HG02759 (cell line): ENCODE measurements at regions not wholly inside any gene's neighbourhood (a gene's known extent, or its start where the extent isn't known, plus 50 kb on each side); places are given as distances from the start of the nearest gene placed in this dataset.
"Not testable (repeated sequence)": the region's sequence is repeated elsewhere in the genome, so short reads cannot be mapped to it uniquely, and the experiment has no call there.

Experiments used
- ATAC-seq: cut with Tn5 transposase; IDR thresholded peaks from one replicate; pipeline ENCODE4 v1.9.1; 2021; ENCODE audit warnings: mild to moderate bottlenecking, moderate library complexity; ENCODE audit not compliant: unreplicated experiment

DNA sequence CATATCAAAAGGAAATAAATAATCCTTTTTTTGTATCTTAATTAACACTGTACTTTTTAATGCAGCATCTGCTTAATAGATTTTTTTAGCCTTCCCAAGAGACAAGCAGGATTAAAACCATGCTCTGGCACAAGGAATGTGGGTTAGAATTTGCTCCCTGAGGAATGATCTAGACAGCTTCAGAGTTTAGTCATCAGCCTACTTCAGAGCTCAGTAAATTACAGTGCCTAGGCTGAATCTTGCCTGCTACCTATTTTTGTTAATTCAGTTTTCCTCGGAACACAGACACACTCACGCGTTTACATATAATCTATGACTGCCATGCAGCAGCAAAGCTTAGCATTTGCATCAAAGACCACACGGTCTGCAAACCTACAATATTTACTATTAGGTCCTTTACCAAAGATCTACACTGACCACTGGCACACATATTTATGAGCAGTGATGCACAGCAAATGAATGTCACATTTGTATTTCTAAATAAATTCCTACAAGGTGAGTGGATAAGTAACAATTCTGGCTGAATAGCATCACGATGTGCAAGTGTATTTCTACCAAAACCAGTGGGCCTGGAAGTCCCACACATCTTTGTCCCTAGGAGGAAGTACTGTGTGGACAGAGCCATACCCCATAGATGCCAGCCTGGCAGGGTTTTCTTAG is 309.8 kb upstream of the TMEM132C start:
- no peak for ATAC-seq

DNA sequence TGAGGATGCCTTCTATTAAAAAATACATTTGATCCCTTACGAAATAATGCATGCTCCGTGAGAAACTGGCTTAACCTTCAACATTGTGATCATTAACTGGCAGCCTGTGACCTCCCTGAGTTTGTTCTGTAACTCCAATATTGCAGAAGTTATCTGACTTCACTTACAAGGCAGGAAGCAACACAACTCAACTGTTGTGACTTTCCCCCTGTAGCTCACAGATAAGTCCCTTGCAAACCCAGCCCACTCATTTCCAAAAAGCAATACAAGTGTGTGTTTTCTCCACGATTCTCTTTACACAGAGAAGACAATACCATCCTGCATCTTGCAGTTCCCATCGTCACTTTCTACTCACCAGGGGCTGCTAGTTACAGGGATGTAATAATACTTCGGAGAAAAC is 304.7 kb upstream of the TMEM132C start:
- no peak for ATAC-seq

DNA sequence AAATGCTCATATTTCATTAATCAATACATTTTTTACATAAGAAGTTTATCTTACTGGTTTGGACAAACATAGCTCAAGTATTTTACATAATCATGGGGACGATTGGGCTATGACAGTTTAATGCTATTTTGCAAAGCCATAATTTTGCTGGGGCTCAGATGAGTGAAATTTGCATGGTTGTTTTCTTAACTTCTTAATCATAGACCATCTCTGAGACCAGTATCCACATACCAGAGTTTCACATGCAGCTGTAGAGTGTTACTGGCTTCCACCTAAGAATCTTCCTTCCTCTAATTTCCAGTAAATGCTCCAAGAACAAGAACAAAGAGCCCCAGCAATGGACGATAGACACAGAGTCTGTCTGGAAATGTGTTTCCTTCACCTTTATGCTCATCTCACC is 303.0 kb upstream of the TMEM132C start:
- no peak for ATAC-seq

DNA sequence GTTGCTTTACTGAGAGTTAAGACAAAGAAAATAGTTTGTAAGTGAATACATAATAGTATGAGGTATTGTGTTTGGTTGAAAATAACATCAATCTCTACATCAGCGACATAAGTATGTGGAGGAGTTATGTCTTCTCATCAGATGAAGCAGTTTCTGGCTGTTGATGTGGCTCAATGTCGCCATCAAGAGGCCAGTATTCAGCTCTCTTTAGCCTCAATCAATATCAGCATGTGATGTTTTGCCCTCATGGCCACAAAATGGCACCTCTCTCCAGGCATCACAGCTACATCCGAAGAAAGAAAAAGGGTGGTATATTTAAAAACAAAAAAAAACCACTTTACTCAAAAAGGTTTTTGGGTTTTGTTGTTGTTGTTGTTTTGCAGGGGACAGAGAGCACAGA is 302.3 kb upstream of the TMEM132C start:
- no peak for ATAC-seq

DNA sequence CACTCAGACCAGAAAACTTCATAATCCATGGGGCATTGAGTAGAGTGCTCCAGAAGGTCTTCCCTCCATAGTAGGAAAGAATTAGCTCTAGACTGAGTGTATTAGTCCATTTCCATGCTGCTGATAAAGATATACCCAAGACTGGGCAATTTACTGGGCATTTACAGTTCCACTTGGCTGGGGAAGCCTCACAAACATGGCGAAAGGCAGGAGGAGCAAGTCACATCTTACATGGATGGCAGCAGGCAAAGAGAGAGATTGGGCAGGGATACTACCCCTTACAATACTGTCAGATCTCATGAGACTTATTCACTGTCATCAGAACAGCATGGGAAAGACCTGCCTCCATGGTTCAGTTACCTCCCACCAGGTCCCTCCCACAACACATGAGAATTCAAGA is 300.6 kb upstream of the TMEM132C start:
- no peak for ATAC-seq

DNA sequence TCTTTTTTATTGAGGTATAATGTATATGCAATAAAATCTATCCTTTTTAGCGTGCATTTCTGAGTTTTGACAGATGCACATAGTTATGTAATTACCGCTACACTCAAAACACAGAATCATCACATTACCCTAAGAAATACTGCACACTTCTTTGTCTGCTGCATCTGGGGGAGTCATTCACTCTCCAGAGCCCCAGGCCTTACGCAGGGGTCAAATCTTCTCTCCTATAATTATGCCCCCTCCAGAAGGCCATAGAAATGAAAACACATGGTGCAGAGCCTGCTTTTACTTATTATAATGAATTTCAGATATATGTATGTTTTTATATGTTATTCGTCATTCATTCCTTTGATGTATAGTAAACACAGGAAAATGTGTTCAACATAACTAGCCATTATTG is 296.5 kb upstream of the TMEM132C start:
- ATAC-seq, result no peak

DNA sequence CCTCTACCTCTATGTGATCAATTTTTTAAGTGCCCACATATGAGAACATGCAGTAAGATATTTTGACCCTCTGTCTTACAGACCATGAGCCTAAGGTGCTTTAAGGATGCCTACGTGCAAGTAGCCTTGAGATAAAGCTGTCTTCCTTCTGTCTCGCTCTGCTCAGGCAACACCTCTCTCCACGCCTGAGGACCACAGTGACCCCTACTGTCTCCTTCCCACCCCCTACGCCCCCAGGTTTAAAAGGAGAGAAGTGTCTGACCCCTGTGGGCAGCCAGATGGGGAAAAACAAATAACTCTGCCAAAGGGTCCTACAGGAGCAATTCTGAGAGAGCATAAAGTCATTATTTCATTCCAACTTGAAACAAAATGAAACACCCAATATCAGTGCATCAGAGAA is 286.4 kb upstream of the TMEM132C start:
- no peak for ATAC-seq

DNA sequence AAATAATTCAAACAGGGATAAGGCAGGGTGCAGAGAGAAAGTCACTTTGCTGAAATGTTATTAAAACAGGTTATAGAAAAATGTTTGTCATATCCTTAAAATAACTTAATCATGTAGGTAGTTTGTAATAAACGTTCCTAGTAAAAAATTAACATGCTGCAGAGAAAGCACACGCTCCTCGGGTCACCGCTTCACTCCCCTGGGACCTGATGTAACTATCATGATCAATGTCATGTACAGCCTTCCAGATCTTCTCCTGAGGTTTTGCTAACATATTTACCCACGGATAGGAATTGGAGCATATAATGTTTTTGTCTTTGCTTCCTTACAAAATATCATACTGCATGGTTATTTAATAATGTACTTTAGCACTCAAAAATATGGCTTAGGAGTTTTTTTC is 285.1 kb upstream of the TMEM132C start:
- no peak for ATAC-seq

DNA sequence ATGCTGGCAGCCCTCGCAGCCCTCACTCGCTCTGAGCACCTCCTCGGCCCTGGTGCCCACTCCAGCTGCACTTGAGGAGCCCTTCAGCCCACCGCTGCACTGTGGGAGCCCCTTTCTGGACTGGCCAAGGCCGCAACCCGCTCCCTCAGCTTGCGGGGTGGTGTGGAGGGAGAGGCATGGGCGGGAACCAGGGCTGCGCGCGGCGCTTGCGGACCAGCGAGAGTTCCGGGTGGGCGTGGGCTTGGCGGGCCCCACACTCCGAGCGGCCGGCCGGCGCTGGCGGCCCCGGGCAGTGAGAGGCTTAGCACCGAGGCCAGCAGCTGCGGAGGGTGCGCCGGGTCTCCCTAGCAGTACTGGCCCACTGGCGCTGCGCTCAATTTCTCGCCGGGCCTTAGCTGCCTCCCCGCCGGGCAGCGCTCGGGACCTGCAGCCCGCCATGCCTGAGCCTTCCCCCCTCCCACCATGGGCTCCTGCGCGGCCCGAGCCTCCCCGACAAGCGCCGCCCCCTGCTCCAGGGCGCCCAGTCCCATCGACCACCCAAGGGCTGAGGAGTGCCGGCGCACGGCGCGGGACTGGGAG is 283.7 kb upstream of the TMEM132C start:
- ATAC-seq, result not testable (repeated sequence)

DNA sequence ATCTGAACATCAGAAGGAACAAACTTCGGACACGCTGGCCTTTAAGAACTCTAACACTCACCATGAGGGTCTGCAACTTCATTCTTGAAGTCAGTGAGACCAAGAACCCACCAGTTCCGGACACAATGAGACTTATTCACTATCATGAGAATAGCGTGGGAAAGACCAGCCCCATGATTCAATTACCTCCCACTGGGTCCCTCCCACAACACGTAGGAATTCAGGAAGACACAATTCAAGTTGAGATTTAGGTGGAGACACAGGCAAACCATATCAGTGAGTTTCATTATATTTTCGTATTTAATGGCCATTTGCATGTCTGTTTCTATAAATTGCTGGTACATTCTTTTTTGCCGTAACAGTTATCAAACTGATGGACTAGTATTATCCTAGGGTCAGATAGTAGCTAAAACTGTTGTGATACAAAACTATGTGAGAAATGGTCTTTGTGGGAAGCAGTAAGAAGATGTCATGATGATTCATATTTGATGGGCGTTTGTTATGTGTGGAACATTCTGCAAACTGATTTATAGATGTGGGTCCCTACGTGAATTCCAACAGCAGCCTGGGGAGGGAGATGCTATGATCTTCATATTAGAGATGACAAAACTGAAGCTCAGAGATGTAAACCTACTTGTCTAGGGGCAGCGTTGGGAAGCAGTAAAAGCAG is 282.4 kb upstream of the TMEM132C start:
- no peak for ATAC-seq

DNA sequence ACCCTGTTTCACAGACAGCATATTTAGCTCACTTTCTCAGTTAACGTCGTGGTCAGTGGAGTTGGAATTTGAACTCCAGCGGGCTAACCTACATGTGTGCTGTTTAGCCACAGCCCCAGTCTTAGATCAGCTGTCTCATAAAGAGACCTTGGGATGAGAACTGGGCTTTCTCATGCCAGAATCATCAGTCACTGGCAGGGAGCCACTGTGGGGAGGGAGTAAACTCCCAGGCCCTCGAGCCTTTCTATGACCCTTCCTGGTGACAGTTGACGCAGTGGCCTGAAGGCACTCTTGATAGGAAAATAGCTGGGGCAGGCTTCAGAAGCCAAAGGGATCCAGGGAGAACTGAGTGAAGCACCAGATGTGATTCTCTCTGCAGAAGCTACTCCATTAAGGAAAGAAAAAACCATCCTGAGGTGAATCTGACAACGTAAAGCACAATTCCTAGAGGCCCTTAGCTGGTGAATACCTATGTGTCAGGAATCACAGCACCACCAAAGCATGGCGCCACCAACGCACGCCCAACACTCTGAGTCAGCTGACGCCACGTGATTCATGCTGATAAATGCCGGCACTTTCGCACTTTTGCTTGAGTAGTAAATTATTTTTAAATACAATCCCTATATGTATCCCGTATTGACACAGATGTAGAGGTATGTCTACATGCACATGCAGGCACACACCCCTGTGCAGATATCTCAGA is 279.6 kb upstream of the TMEM132C start:
- no peak for ATAC-seq

DNA sequence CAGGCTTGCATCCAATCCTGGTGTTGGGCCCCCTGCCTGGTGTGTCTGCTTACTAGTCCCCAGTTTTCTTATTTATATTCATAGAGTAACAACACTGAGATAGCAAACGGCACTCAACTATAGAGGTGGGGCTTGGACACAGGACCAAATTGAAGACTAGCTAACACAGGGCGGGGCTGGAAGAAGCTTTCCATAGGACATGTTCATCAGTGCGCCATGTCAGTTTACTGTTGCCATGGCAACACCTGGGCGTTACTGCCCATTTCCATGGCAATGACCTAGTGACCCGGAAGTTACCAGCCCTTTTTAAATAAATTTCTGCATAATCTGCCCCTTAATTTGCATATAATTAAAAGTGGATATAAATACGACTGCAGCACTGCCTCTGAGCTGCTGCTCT is 275.5 kb upstream of the TMEM132C start:
- ATAC-seq, result no peak

DNA sequence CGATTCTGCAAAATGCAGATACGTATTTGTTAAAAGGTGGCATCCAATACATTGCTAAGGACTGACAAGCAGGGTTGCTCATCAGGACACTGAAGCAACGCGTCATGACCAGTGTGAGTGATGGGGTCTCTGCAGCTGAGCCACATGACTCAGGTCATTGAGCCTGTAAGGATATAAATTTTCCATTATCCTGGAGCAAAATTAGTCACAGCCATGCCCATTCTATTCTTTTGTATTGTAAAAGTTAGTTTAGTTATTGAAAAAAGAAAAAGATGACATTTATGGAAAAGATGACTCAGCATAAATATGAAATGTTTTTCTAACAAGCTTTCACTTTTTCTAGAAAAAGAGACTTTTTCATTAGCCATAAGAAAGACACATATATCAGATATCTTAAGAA is 268.0 kb upstream of the TMEM132C start:
- ATAC-seq, result no peak

DNA sequence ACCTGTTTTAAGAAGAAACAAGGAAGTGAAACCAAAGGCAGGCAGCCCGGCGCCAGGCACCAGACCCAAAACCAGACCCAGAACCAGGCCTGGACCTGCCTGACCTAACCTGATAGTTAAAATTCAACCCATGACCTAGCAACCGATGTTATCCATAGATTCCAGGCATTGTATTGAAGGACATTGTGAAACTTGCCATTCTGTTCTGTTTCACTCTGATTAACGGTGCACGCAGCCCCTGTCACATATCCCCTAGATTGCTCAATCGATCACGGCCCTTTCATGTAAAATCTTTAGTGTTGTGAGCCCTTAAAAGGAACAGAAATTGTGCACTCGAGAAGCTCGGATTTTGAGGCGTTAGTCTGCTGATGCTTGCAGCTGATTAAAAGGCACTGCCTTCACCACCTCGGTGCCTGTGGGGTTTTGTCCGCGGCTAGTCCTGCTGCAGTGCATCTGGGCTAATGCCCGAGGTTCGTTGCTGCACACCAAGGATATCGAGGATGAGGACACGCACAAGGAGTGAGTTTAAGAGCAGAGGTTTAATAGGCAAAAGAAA is 262.5 kb upstream of the TMEM132C start:
- ATAC-seq, result no peak

DNA sequence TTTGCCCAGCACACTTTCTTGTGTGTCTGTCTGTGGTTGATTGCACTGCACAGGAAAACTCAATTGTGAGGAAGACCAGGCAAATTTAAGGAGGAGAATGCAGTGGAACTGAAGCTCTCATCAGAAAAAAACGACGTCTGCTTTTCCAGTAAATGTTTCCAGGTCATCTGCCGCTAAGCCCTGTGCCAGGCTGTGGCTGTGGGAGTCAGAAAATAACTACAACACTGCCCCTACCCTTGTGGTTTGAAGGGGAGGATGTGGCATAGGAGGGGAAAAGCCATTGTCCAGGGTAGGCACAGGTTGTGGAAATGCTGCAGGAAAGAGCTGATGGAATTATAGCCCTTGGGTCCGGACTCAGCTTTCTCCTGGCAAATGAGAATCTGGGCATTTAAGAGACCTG is 259.7 kb upstream of the TMEM132C start:
- no peak for ATAC-seq

DNA sequence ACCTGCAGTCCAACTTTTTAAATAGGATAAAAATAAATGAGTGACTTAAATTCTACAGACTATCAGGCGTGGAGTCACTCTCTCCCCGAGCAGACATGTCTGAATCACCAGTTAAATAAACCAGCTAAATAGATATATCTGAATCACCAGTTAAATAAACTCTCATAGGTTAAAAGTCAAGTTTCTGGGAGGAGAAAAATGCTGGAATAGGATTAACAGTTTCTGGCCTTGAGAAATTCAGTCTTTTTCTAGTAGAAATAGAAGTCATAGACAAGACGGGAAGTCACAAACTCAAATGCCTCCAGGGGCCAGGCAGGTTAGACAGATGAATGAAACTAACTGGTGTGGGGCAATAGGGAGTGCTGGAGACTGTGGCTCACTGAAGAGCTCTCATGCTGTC is 258.6 kb upstream of the TMEM132C start:
- no peak for ATAC-seq

DNA sequence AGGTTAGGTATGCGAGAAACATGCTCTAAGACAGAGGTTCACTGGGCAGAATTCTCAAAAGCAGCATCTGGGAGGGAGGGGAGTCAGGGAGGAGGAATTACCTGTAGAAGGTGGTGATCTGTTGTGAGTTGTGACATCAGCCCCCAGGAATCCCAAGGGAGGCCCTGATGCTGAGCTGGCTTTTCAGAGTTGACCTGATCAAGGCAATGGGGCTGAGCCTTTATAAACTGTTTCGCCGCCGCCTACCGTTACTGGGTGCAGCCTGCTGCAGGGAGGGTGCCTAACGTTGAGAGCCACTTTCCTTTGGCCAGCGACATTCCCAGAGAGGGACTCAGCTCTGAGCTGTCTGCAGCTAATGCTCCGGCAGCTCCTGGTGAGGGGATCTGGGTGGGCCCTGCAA is 257.9 kb upstream of the TMEM132C start:
- no peak for ATAC-seq

DNA sequence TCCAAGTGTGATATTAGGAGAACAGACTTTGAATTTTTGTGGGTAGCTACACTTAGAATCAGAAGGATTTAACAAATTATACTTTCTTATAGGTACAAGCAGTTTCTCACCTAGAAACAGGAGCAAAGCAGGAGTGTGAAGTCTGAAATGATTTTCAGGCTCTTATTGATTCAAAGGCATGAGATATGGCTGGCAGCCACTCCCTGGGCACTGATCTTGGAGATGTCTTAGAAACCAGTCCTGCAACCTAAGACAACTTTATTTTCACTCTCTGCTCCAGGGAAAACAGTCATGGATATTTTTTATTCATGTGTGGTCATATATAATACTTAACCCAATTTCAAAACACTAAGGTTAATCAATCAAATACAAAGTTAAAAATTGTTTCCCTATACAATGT is 254.9 kb upstream of the TMEM132C start:
- no peak for ATAC-seq

DNA sequence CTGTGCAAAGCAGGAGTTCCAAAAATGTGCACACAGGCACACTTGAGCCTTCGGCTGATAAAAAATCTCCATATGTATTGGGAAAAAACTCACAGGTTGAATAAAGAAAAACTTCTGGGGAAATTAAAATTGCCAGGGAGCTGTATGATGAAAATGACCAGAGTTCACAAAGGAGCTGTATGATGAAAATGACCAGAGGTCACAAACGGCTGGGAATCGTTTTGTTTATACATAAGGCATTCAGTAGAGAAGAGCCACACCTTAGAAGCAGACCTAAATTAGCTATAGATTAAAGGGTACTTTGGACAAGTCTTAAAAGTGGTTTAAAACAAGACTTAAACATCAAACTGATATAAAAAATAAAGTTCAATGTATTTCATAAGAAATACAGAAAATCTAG is 251.7 kb upstream of the TMEM132C start:
- no peak for ATAC-seq

DNA sequence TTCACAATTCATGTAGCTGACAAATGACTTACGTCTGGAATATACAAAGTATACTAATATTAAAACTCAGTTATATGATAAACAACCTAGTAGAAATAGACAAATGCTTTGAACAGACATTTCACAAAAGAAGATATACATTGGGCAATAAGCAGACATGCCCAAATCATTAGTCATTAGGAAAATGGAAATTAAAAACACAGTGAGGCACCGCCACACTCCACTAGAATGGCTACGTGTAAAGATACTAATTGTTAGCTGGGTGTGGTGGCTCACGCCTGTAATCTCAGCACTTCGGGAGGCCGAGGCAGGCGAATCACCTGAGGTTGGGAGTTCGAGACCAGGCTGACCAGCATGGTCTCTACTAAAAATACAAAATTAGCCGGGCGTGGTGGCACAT is 248.9 kb upstream of the TMEM132C start:
- no peak for ATAC-seq

DNA sequence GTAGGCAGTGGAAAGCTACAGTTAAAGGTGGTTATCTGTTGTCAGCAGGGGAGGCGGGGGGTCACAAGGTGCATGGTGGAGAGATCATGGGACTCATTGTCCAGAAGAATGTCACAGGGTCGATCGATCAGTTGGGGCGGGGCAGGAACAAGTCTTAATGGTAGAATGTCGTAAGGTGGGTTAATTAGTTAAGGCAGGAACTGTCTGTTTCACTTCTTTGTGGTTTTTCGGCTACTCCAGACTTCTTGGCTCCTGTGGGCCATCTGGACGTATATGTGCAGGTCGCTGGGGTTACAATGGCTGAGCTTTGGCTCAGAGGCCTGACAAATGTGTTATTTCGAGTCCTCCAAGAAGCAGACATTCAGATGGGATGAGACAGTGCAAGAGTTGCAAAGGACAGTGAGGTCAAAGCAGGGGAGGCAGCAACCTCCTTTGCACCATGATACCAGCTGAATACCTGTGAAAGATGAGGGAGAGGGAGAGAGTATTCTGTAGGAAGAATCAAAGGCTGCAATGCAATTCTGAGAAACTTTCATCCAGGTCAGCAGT is 246.9 kb upstream of the TMEM132C start:
- ATAC-seq, result no peak
